Mucosa of descending colon (tissue), 3 donors: ENCODE measurements at regions not wholly inside any gene's neighbourhood (a gene's known extent, or its start where the extent isn't known, plus 50 kb on each side); places are given as distances from the start of the nearest gene placed in this dataset.

Source experiments
- ATAC-seq: fragments of 200-7000 bp; cut with Tn5 transposase; one replicate; pipeline ENCODE4 v1.9.1; 2020; ENCODE audit warnings: mild to moderate bottlenecking, moderate library complexity
- DNase-seq, 3 donors: peaks; one replicate each; pipeline ENCODE4 v3.0.0-alpha.2; 2020
- H3K36me3 ChIP-seq: fragments of 200-600 bp; one replicate; pipeline ENCODE4 v1.8.0; 2021; ENCODE audit warnings: low read depth, mild to moderate bottlenecking
- H3K4me1 ChIP-seq: fragments of 200-600 bp; one replicate; pipeline ENCODE4 v1.8.0; 2021; ENCODE audit warnings: low read depth, mild to moderate bottlenecking
- H3K4me3 ChIP-seq: fragments of 200-600 bp; one replicate; pipeline ENCODE4 v1.8.0; 2021; ENCODE audit warnings: mild to moderate bottlenecking
- H3K9me3 ChIP-seq: fragments of 200-600 bp; one replicate; pipeline ENCODE4 v1.8.0; 2021; ENCODE audit warnings: mild to moderate bottlenecking
- CTCF ChIP-seq: fragments of 200-600 bp; IDR thresholded peaks from one replicate; pipeline ENCODE4 v1.8.0; 2022; ENCODE audit warnings: antibody characterized with exemption, mild to moderate bottlenecking
- intact Hi-C, 2 donors: fragments of 100-400 bp; cut with DNase I in 1 of 2; cut with micrococcal nuclease in 1 of 2; formaldehyde crosslinking; loops; one replicate each; pipeline versions ENCODE4 v1.11.0 to v1.11.1; 2022; cut with DNase I, micrococcal nuclease
- donor health status: DM: no; HTN: no; CAD: no; lungs with moderate emphysema.
- donor health status: DM: no; HTN: no; CAD: no.
- donor health status: DM: no; HTN: yes; CAD: no.

GRCh38 chr3:159620873-159621272 is 367.8 kb upstream of the IL12A start:
- Histone ChIP-seq H3K4me3 (no peak overlapping the region), H3K9me3 (no peaks in the 10 kb centered on the region), H3K4me1 (peaks cover 4% of the 10 kb centered on the region), H3K36me3 (no peaks in the 10 kb centered on the region)
- no peak for TF ChIP-seq CTCF
- intact Hi-C loops = loop anchor here in 1 of 2 donors (10.0 kb wide), 1 partner anchor 184 kb away; no protein-coding TSS in a partner anchor
- ATAC-seq (no peak), DNase-seq (no peak)

- Histone ChIP-seq H3K4me1 (peaks cover 5% of the 10 kb centered on the region), H3K9me3 (no peaks in the 10 kb centered on the region), H3K4me3 (no peak overlapping the region), H3K36me3 (no peaks in the 10 kb centered on the region)
- no peak for TF ChIP-seq CTCF
- intact Hi-C loops = loop anchor here in 1 of 2 donors (10.0 kb wide), 1 partner anchor 180 kb away; no protein-coding TSS in a partner anchor
- DNase-seq = no peak
- ATAC-seq = no peak
Observed at GRCh38 chr3:159624616-159625015, 364.0 kb upstream of the IL12A start.

GRCh38 chr3:159625594-159625993 is 363.0 kb upstream of the IL12A start:
- no peak for DNase-seq
- no peaks in the 10 kb centered on the region for H3K9me3 ChIP-seq
- H3K4me3 ChIP-seq = no peak overlapping the region
- ATAC-seq = no peak
- intact Hi-C loops = loop anchor here in 1 of 2 donors (10.0 kb wide), 1 partner anchor 179 kb away; no protein-coding TSS in a partner anchor
- TF ChIP-seq CTCF = no peak
- peaks cover 3% of the 10 kb centered on the region for H3K4me1 ChIP-seq
- no peaks in the 10 kb centered on the region for H3K36me3 ChIP-seq

GRCh38 chr3:159626598-159626997 is 362.0 kb upstream of the IL12A start:
- intact Hi-C loops = loop anchor here in 1 of 2 donors (10.0 kb wide), 1 partner anchor 178 kb away; no protein-coding TSS in a partner anchor
- DNase-seq = no peak
- no peaks in the 10 kb centered on the region for H3K36me3 ChIP-seq
- H3K4me1 ChIP-seq = peaks cover 3% of the 10 kb centered on the region
- H3K9me3 ChIP-seq = no peaks in the 10 kb centered on the region
- no peak for TF ChIP-seq CTCF
- ATAC-seq = no peak
- H3K4me3 ChIP-seq = no peak overlapping the region

- no peak for TF ChIP-seq CTCF
- intact Hi-C loops = loop anchor here in 1 of 2 donors (10.0 kb wide), 1 partner anchor 178 kb away; no protein-coding TSS in a partner anchor
- ATAC-seq = peak; percentile 15
- no peaks in the 10 kb centered on the region for H3K36me3 ChIP-seq
- peaks cover 3% of the 10 kb centered on the region for H3K4me1 ChIP-seq
- no peak overlapping the region for H3K4me3 ChIP-seq
- DNase-seq = peak in 1 of 3 donors; percentile 20
- no peaks in the 10 kb centered on the region for H3K9me3 ChIP-seq
Observed at GRCh38 chr3:159627229-159627628, 361.4 kb upstream of the IL12A start.

GRCh38 chr3:159627634-159628033 is 361.0 kb upstream of the IL12A start:
- intact Hi-C loops = loop anchor here in 1 of 2 donors (10.0 kb wide), 1 partner anchor 177 kb away; no protein-coding TSS in a partner anchor
- TF ChIP-seq CTCF = no peak
- peak; percentile 94 for ATAC-seq
- no peaks in the 10 kb centered on the region for H3K36me3 ChIP-seq
- H3K4me1 ChIP-seq = peaks cover 3% of the 10 kb centered on the region
- H3K9me3 ChIP-seq = no peaks in the 10 kb centered on the region
- H3K4me3 ChIP-seq = no peak overlapping the region
- DNase-seq = peak in 1 of 3 donors; percentile 54
